ENCODE measurements at regions not wholly inside any gene's neighbourhood (a gene's known extent, or its start where the extent isn't known, plus 50 kb on each side); places are given as distances from the start of the nearest gene placed in this dataset.

DNA sequence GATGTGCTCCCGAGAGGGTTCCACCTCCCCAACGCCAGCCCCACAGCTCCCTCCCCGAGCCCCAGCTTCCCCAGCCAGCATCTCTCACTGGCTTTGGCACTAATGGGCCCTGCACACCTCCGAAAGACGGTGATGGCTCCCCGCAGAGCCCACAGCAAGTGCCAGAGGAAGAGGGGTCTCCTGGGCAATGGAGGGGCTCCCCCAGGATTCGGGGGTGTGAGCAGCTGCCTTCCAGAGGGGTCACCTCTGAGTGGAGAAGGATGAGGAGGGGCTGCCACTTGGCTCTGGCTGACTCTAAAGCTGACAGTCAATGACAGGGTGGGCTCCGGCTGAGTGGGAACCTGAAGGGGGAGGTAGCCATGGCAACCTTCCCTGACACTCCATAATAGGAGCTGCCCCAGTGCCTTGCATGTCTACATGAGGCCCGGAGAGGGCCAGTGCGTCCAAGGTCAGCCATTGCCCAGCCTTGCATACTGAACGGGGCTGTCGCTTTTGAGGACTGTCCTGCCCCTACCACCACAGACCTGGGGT, 98.6 kb upstream of the SYT13 start:
- TF ChIP-seq SIN3A (IDR thresholded peaks at IDR 0.05; ENCODE audit: borderline replicate concordance, low read depth, low read length) (no peak), JUND (IDR thresholded peaks at IDR 0.05) (no peak), CHD2 (IDR thresholded peaks at IDR 0.05; ENCODE audit: low read length, partially characterized antibody) (no peak), TAF1 (IDR thresholded peaks at IDR 0.05; ENCODE audit: borderline replicate concordance, low read depth, low read length) (no peak), RFX5 (IDR thresholded peaks at IDR 0.05; ENCODE audit: low read length) (no peak), FOXM1 (IDR thresholded peaks at IDR 0.05; ENCODE audit: low read depth) (no peak), TEAD4 (IDR thresholded peaks at IDR 0.05; ENCODE audit: borderline replicate concordance, insufficient read depth) (no peak)
- TF ChIP-seq, protein P1, sequence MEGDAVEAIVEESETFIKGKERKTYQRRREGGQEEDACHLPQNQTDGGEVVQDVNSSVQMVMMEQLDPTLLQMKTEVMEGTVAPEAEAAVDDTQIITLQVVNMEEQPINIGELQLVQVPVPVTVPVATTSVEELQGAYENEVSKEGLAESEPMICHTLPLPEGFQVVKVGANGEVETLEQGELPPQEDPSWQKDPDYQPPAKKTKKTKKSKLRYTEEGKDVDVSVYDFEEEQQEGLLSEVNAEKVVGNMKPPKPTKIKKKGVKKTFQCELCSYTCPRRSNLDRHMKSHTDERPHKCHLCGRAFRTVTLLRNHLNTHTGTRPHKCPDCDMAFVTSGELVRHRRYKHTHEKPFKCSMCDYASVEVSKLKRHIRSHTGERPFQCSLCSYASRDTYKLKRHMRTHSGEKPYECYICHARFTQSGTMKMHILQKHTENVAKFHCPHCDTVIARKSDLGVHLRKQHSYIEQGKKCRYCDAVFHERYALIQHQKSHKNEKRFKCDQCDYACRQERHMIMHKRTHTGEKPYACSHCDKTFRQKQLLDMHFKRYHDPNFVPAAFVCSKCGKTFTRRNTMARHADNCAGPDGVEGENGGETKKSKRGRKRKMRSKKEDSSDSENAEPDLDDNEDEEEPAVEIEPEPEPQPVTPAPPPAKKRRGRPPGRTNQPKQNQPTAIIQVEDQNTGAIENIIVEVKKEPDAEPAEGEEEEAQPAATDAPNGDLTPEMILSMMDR (IDR thresholded peaks at IDR 0.05): no peak
